T1000 (cell line): ENCODE measurements at regions not wholly inside any gene's neighbourhood (a gene's known extent, or its start where the extent isn't known, plus 50 kb on each side); places are given as distances from the start of the nearest gene placed in this dataset.

Experiments used
- DNase-seq: peaks from one replicate; lab custom pipeline; 2025; ENCODE audit warnings: mixed read lengths; lab: John Stamatoyannopoulos, UW

GRCh38 chr13:74201530-74201929 lies 67.3 kb upstream of the KLF12 start:
- no peak for DNase-seq

GRCh38 chr13:74200081-74200480 lies 65.9 kb upstream of the KLF12 start:
- no peak for DNase-seq

GRCh38 chr13:74197677-74198429 lies 63.6 kb upstream of the KLF12 start:
- DNase-seq: no peak

- DNase-seq: no peak
Observed at GRCh38 chr13:74194846-74195245, 60.6 kb upstream of the KLF12 start.

GRCh38 chr13:74193391-74193790 lies 59.2 kb upstream of the KLF12 start:
- DNase-seq: no peak

- DNase-seq: no peak
Observed at GRCh38 chr13:74191410-74191809, 57.2 kb upstream of the KLF12 start.

- no peak for DNase-seq
Observed at GRCh38 chr13:74190999-74191398, 56.8 kb upstream of the KLF12 start.

- DNase-seq: no peak
Observed at GRCh38 chr13:74187564-74187963, 53.4 kb upstream of the KLF12 start.

- DNase-seq: no peak
Observed at GRCh38 chr13:74184283-74184682, 50.1 kb upstream of the KLF12 start.
